GM18508 (cell line): ENCODE measurements at regions not wholly inside any gene's neighbourhood (a gene's known extent, or its start where the extent isn't known, plus 50 kb on each side); places are given as distances from the start of the nearest gene placed in this dataset.
"Not testable (repeated sequence)": the region's sequence is repeated elsewhere in the genome, so short reads cannot be mapped to it uniquely, and the experiment has no call there.

Experiments
- ATAC-seq: cut with Tn5 transposase; IDR thresholded peaks from one replicate; pipeline ENCODE4 v1.9.1; 2021; ENCODE audit warnings: moderate number of reproducible peaks; ENCODE audit not compliant: insufficient read depth, unreplicated experiment

DNA sequence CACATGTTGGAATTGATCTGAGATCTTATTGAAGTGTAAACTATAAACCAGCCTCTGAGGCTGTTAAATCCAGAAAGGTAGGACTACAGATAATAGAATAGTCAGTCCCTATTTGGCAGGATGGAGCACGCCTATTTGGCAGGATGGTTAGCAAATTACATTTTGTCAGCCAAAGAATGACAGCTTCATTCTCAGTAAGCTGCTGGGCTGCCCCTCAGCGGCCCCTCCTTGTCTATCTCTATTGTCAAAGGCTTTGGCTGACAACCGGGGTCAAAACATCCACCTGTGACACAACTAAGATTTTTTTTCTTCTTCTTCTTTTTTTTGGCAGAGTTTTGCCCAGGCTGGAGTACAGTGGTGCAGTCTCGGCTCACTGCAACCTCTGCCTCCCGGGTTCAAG, 123.4 kb upstream of the ECI2 start:
- ATAC-seq = no peak

DNA sequence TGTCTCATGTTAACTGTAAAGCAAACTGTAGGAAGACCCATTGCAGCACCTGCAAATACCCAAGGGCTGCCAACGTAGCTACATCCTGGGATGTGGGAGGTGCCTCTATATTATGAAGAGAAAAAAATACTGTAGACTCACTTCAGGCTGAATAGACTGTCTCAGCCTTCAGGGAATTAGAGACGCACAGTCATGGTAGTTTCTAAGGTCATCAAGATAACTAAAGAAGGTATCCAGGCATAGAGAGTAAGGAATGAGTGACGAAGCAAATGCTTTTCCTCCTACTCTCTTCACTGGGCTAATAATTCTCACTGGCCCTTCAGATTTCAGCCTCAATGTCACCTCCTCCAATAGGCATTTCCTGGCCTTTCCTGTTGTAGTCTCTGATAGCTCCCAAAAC, 121.6 kb upstream of the ECI2 start:
- ATAC-seq = no peak

DNA sequence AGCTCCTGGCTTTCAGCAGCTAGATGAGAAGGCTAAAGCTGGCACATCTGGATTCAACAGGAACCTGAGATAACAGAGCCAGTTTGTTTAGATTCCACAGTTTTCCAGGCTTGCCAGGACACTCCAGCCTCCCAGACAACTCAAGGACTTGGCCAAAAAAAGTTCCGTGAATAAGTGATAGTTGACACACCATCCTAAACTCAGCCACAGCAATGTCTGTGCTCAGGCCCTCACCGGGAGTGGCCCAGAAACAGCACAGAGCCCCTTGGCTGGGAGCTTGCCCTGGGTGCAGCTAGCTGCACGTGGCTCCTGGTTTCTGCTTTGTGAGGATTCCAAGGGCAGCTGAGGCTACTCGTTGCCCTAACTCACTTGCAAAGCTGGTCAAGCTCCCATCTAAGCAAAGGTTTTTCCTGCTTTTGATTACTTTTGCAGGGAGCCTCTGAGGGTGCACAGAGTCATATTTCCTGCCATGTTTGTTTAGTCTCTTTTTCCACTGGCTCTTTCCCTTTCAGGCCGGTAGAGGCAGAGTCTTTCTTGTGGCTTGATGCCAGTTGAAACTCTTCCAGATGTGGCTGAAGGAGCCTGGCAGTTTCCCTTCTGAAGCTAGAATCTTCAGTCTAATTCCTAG, 118.3 kb upstream of the ECI2 start:
- no peak for ATAC-seq

DNA sequence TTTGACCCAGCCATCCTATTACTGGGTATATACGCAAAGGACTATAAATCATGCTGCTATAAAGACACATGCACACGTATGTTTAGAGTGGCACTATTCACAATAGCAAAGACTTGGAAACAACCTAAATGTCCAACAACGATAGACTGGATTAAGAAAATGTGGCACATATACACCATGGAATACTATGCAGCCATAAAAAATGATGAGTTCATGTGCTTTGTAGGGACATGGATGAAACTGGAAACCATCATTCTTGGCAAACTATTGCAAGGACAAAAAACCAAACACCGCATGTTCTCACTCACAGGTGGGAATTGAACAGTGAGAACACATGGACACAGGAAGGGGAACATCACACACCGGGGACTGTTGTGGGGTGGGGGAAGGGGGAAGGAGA, 117.1 kb upstream of the ECI2 start:
- not testable (repeated sequence) for ATAC-seq

DNA sequence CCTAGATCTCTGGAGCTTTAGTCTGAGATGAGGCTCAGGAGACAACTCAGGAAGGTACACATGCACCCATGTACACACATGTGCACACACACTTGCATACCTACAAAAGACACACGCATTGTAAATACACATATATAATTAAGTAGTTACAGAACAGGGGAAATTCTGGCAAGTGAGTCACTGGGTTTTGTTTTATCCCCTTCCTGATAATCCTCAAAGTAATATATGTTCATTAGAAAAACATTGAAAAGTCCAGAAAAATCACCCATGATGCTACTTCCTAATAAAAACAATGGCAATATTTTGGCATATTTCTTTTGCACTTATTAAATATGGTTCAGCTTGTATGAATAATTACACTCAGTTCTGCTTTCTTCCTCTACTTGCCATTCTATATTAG, 115.3 kb upstream of the ECI2 start:
- no peak for ATAC-seq

DNA sequence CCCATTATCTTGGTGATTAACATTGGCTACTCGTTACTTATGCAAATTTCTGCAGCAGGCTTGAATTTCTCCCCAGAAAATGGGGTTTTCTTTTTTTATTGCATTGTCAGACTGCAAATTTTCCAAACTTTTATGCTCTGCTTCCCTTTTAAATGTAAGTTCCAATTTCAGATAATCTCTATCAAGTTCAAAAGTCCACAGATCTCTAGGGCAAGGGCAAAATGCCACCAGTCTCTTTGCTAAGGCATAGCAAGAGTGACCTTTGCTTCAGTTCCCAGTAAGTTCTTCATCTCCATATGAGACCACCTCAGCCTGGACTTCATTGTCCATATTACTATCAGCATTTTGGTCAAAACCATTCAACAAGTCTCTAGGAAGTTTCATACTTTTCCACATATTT, 108.5 kb upstream of the ECI2 start:
- ATAC-seq = not testable (repeated sequence)

DNA sequence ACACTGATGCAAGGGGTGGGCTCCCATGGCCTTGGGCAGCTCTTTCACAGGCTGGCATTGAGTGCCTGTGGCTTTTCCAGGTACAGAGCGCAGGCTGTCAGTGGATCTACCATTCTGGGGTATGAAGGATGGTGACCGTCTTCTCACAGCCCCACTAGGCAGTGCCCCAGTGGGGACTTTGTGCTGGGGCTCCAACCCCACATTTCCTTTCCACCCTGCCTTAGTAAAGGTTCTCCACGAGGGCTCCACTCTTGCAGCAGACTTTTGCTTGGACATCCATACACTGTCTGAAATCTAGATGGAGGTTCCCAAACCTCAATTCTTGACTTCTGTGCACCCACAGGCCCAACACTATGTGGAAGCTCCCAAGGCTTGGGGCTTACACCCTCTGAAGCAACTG, 107.9 kb upstream of the ECI2 start:
- ATAC-seq = no peak

DNA sequence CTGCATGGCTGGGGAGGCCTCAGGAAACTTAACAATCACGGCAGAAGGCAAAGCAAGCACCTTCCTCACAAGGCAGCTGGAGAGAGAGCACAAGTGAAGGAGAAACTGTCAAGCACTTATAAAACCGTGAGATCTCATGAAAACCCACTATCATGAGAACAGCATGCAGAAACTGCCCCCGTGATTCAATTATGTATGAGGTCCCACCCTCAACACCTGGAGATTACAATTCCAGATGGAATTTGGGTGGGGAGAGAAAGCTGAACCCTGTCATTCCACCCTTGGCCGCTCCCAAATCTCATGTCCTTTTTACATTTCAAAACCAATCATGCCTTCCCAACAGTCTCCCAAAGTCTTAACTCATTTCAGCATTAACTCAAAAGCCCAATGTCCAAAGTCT, 107.2 kb upstream of the ECI2 start:
- ATAC-seq = no peak

DNA sequence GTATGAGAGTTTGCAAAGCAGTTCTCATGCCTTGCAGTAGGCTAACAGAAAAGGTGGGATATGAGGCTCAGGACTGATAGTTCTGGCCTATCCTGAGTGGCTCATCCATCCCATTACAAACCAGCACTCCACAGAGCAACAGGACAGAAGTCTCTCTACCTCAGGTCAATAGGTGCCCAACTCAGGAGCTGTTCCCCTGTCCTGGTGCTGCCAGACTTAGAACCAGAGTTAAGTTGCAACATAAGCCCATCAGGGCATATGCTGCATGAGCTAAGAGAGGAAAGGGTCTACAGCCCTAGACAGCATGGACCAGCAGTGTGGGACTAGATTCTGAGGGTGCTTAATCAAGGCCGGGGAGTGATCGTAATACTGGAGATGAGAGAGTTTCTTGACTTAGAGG, 104.8 kb upstream of the ECI2 start:
- ATAC-seq = no peak

DNA sequence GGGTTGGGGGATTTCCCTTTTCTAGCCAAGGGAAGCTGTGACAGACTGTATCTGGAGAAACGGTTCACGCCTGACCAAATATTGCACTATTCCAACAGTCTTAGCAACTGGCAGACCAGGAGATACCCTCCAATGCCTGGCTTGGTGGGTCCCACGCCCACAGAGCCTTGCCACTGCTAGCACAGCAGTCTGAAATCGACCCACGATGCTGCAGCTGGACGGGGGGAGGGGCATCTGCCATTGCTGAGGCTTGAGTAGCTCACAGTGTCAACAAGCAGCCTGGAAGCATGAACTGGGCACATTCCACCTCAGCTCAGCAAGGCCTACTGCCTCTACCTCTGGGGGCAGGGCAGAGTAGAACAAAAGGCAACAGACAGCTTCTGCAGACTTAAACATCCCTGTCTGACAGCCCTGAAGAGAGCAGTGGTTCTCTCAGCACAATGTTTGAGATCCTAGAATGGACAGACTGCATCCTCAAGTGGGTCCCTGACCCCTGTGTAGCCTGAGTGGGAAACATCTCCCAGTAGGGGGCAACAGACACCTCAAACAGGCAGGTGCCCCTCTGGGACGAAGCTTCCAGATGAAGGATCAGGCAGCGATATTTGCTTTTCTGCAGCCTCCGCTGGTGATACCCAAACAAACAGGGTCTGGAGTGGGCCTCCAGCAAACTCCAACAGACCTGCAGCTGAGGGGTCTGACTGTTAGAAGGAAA, 89.9 kb upstream of the ECI2 start:
- no peak for ATAC-seq

DNA sequence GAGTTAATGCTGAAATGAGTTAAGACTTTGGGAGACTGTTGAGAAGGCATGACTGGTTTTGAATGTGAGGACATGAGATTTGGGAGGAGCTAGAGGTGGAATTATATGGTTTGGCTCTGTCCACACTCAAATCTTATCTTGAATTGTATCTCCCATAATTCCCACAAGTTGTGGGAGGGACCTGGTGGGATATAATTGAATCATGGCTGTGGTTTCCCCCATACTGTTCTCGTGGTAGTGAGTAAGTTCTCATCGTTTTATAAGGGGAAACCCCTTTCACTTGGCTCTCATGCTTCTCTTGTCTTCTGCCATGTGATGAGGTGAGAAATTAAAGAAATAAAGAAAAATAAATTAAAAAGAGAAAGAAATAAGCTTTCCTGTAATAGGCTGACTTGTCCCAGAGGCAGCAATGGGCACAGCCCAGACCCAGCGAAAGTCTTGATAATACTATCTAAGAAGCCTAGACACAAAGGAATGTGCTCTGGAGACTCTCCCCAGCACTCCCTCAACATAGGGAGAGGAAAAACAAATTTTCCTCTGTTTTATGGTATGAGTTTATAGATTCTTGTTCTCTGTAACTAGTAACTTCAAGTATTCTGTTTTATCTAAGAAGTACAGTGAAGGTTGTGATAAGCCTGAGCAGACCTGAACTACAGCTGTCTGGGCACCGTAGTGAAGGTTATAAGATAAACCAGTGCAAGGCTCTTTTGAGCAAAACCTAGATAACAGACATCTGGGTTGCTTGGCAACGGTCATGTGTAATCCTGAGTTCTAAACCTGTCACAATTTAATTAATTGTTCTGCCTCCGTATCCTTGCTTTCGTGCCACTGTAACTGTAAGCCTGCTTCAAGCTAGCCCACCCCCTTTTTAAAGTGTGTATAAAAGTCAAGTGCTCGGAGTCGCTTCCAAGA, 88.9 kb upstream of the ECI2 start:
- no peak for ATAC-seq

DNA sequence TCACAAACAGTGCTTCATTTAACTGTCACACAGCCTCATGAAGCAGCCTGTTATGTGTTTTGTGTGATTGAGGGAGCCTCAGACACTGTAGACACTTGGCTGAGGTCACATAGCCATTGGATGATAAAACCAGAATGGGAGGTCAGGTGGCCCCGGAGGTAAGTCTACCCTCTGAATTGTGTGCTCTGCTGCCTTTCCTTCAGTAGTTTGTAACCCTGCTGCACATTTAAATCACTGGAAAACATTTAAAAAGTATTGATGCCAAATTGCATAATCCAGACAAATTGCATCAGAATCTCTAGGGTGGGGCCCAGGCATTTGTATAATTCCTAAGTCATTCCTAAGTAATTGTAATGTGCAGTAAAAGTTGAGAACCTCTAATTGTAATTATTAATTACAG, 85.2 kb upstream of the ECI2 start:
- no peak for ATAC-seq

DNA sequence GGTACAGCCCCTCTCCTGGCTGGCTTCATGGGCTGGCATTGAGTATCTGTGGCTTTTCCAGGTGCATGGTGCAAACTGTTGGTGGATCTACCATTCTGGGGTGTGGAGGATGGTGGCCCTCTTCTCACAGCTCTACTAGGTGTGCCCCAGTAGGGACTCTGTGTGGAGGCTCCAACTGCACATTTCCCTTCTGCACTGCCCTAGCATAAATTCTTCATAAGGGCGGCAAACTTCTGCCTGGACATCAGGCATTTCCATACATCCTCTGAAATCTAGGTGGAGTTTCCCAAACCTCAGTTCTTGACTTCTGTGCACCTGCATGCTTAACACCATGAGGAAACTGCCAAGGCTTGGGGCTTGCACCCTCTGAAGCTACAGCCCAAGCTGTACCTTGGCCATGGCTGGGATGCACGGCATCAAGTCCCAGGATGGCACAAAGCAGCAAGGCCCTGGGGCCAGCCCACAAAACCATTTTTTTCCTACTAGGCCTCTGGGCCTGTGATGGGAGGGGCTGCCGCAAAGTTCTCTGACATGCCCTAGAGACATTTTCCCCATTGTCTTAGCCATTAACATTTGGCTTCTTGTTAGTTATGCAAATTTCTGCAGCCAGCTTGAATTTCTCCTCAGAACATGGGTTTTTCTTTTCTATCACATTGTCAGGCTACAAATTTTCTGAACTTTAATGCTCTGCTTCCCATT, 83.4 kb upstream of the ECI2 start:
- not testable (repeated sequence) for ATAC-seq

DNA sequence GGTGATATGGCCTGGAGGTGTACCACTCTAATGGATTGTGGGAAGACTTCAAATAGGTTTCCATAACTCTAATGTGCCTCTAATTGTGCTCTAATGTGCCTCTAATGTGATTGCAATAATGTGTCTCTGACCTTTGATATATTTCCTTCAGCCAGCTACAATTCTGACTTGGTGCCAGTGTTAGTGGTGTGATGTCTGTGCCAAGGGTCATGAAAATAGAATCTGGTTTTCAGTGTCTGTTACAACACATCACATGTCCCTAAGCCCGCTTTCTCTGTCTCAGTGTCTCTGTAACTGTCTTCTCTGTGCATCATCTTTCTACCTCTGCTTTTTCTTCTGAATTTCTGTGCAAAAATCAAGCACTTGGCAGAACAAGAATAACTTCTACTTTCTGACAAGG, 77.2 kb upstream of the ECI2 start:
- no peak for ATAC-seq

DNA sequence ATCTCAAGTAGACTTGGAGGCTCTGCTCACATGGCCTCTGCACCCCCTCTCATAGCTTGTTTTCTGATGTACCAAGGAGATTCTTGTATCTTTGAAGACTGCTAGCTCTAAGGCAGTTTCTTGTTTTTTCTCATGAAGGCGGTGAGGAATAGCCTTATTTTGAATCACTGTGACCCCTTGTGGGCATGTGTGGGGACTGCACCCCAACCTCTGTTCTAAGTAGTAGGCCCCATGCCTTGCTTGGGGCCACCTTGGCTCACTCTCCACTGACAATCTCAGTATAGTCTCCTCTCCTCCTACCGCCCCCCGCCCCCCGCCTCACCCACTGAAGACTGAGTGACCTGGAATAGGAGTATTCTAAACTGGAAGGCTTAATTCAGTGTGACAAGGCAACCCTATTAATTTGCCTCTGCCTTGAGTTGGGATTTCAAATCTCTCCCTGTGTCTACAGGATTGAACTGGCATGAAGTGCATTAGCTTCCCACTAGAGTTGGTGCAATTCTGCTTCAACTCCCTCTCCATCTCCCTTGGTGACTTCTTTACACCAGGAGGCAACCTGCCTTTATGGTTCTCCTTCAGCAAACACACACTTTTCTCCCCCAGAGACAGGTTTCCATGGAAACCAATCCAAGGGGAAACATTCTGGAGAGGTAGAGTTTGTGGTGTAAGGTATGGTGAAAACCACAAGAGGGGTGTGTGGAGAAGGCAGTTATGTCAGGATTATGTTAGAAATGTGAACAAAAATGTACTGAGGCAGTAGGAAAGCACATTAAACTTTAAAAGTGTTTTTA, 75.4 kb upstream of the ECI2 start:
- no peak for ATAC-seq

DNA sequence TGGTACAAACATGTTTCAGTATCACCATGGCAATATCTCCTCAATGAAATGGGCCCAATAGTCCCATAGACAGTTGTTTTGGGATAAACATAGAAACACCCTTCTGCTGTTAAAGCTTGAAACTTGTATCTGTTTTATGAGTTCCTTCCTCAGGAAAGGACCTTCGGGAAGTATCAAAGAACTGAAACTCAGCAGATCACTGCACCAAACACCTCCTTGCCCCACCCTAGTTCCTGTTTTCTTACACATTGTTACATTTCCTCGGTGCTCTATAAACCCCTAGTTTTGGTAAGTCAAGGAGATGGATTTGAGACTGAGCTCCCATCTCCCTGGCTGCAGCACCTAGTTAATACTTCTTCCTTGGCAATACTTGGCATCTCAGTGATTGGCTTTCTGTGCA, 73.8 kb upstream of the ECI2 start:
- no peak for ATAC-seq

DNA sequence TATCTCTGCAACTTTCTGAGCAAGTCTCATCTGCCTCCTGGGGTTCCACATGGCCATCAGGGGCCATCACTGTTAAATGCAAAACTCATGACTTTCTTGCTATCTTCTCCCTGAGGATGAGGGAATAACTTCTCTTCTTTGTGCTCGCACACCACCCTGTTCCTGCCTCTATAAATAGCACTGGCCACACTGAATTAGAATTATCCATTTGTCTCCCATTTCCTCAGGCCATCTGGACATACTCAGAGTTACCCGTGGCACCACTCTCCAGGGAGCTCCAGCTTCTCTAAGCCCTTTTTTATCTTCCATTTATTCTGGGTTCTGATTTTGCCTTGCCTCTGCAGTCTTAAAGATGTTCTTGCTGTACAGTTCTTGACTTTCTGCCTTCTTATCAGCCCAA, 72.8 kb upstream of the ECI2 start:
- no peak for ATAC-seq

DNA sequence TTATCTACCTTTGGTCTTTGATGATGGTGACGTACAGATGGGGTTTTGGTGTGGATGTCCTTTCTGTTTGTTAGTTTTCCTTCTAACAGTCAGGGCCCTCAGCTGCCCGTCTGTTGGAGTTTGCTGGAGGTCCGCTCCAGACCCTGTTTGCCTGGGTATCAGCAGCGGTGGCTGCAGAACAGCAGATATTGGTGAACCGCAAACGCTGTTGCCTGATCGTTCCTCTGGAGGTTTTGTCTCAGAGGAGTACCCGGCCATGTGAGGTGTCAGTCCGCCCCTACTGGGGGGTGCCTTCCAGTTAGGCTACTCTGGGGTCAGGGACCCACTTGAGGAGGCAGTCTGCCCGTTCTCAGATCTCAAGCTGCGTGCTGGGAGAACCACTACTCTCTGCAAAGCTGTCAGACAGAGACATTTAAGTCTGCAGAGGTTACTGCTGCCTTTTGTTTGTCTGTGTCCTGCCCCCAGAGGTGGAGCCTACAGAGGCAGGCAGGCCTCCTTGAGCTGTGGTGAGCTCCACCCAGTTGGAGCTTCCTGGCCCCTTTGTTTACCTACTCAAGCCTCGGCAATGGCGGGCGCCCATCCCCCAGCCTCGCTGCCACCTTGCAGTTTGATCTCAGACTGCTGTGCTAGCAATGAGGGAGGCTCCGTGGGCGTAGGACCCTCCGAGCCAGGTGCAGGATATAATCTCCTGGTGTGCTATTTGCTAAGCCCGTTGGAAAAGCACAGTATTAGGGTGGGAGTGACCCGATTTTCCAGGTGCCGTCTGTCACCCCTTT, 68.5 kb upstream of the ECI2 start:
- ATAC-seq = not testable (repeated sequence)

DNA sequence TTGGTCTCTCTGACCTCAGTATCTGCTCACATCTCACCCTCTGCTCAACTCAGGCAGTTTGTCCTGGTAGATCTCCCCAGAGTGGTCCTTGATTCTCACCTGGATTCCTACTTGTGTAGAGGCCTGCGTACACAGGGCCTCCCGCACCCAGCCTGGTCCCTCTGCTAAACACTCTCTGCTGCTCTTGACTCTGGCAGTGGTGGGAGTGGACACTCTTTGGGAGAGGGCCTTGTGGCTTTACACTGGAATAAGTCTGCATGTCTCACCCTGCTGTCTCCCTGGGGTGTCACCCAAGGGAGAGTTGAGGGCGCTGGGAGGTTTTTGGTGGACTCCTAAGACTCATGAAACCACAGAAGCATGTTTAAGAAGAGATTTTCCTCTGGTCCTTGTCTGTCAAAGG, 57.3 kb upstream of the ECI2 start:
- ATAC-seq = no peak
